ENCODE measurements at regions not wholly inside any gene's neighbourhood (a gene's known extent, or its start where the extent isn't known, plus 50 kb on each side); places are given as distances from the start of the nearest gene placed in this dataset.

DNA sequence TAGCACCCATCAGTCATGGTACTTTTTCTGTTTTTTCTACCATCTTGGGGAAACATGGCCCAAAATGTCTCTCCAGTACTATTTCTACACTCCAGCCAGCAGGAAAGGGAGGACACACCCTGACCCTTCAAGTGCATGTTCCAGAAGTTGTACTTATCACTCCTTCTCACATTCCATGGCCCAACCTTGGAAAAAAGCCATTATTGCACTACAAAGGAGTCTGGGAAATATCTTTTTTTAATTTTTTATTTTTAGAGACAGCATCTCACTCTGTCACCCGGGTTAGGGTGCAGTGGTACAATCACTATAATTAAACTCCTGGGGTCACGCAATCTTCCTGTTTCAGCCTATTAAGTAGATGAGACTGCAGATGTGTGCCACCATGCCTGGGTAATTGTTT is 100.0 kb upstream of the PPP2R3A start:
- no peak for ATAC-seq
- Mint-ChIP-seq H3K4me1 (no peaks in the 10 kb centered on the region), H3K9me3 (peaks cover 4% of the 10 kb centered on the region), H3K27me3 (no peaks in the 10 kb centered on the region), H3K4me3 (no peak overlapping the region), H3K36me3 (no peaks in the 10 kb centered on the region), H3K27ac (no peak overlapping the region)

DNA sequence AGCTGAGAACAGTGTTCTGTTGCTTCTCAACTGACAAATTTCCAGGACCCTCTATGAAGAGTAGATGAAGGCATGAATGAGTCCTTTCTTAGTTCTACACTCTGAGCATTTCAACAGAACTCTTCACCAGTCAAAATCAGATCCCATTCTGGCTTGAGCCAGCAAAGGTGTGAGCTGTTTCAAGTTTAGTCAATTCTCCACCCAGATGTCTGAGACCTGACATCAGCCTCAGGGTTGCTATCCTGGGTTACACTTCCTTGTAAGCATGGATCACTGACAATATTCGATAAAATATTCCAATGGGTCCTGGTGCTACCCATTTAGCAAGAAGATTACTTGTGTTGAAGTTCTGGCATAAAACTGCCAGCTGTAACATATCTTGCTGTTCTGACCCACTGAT is 97.6 kb upstream of the PPP2R3A start:
- Mint-ChIP-seq H3K27ac (no peak overlapping the region), H3K4me1 (no peaks in the 10 kb centered on the region), H3K27me3 (peaks cover 2% of the 10 kb centered on the region), H3K4me3 (no peak overlapping the region), H3K36me3 (no peaks in the 10 kb centered on the region), H3K9me3 (peaks cover 7% of the 10 kb centered on the region)
- ATAC-seq = no peak

DNA sequence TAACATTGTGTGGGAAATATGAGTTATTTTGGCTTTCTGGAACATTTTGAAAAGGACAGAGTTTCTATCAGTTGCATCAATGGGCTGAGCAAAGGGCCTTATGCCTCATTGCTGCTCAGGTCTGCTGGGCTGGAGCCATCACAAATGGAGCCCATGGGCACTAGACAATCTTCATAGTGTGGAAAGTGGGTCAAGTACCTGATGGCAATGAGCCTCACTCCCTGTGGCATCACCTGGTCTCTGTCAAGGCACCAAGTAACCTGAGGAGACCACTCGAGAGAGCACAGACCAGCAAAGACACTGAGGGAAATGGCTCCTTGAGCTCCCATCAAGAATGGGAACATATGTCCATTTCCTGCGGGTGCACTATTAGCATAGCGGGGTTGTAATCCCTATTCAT is 96.7 kb upstream of the PPP2R3A start:
- no peak overlapping the region for H3K4me3 Mint-ChIP-seq

DNA sequence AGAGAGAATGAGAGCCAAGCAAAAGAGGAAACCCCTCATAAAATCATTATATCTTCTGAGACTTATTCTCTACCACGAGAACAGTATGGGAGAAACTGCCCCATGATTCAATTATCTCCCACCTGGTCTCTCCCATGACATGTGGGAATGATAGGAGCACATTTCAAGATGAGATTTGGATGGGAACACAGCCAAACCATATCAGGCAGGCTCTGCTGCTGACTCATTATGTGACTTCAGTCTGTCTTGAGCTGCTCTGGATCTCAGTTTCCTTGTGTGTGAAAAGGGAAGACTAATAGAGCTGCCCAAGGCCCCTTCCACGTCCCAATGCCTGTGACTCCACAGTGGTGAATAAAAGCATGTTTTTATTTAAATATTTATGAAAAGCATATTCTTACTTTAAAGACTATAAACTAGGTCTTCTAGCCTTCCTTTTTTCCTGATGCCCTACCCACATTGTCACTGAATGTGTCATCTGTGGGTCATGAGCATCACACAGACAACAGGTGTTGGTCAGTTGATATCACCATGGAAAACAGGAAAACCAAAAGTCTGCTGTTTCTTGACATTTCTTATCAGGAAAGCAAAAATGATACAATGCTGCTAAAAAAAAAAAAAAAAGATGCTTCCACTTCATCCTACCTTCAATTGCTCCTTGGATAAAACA is 96.0 kb upstream of the PPP2R3A start:
- ATAC-seq = no peak
- peaks cover 17% of the 10 kb centered on the region for H3K27me3 Mint-ChIP-seq
- H3K9me3 Mint-ChIP-seq = peaks cover 14% of the 10 kb centered on the region
- H3K4me3 Mint-ChIP-seq = no peak overlapping the region
- no peak overlapping the region for H3K27ac Mint-ChIP-seq
- no peaks in the 10 kb centered on the region for H3K4me1 Mint-ChIP-seq
- peaks cover 7% of the 10 kb centered on the region for H3K36me3 Mint-ChIP-seq

More for the DNA sequence above, 96.7 kb upstream of the PPP2R3A start:
- Mint-ChIP-seq H3K9me3 (peaks cover 11% of the 10 kb centered on the region), H3K4me1 (no peaks in the 10 kb centered on the region), H3K27me3 (peaks cover 11% of the 10 kb centered on the region), H3K27ac (no peak overlapping the region), H3K36me3 (peaks cover 5% of the 10 kb centered on the region)
- ATAC-seq = no peak

DNA sequence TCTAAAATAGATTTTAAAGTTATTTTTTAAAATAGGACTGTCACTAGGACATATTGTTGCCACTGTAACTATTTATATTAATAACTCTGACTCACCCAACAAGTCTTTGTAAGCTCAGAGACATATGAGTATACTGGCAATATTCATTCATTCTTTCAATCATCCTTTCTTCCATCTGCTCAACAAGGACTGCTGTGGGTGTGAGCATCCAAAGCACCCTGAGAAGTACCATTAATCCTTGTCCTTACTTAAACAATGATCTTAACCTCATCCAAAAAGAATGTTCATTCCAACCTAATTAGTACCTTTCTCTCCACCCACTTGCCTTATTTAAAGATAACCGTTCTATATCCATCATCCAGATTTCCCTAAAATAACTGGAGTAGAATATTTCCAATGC is 94.2 kb upstream of the PPP2R3A start:
- Mint-ChIP-seq H3K4me1 (no peaks in the 10 kb centered on the region), H3K36me3 (peaks cover 7% of the 10 kb centered on the region), H3K9me3 (peaks cover 14% of the 10 kb centered on the region), H3K4me3 (no peak overlapping the region), H3K27me3 (peaks cover 25% of the 10 kb centered on the region), H3K27ac (no peak overlapping the region)
- no peak for ATAC-seq

DNA sequence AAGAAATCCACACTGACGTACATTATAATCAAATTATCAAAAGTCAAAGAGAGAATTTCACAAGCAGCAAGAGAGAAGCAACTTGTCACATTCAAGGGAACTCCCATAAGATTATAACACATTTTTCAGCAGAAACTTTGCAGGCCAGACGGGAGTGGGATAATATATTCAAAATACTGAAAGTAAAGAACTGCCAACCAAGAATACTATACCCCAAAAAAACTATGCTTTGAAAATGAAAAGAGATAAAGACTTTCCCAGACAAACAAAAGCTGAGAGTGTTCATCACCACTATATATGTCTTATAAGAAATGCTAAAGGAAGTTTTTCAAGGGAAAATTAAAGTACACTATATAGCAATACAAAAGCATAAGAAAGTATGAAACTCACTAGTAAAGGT is 91.5 kb upstream of the PPP2R3A start:
- no peak overlapping the region for H3K27ac Mint-ChIP-seq
- ATAC-seq = no peak
- no peaks in the 10 kb centered on the region for H3K4me1 Mint-ChIP-seq
- H3K36me3 Mint-ChIP-seq = peaks cover 7% of the 10 kb centered on the region
- H3K4me3 Mint-ChIP-seq = no peak overlapping the region
- H3K9me3 Mint-ChIP-seq = peaks cover 11% of the 10 kb centered on the region
- peaks cover 25% of the 10 kb centered on the region for H3K27me3 Mint-ChIP-seq

DNA sequence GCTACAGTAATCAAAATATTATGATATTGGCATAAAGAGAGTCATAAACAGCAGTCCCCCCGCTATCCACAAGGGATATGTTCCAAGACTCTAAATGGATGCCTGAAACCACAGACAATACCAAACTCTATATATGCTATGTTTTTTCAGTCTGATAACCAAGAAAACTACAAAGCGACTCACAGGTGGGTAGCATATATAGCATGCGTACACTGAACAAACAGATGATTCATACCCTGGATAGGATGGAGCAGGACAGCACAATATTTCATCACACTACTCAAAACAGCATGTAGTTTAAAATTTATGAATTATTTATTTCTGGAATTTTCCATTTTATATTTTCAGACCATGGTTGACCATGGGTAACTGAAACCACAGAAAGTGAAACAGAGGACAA is 87.0 kb upstream of the PPP2R3A start:
- Mint-ChIP-seq H3K27ac (no peak overlapping the region), H3K4me1 (no peaks in the 10 kb centered on the region), H3K36me3 (peaks cover 5% of the 10 kb centered on the region), H3K4me3 (no peak overlapping the region), H3K9me3 (peaks cover 6% of the 10 kb centered on the region), H3K27me3 (peaks cover 18% of the 10 kb centered on the region)
- ATAC-seq = no peak

DNA sequence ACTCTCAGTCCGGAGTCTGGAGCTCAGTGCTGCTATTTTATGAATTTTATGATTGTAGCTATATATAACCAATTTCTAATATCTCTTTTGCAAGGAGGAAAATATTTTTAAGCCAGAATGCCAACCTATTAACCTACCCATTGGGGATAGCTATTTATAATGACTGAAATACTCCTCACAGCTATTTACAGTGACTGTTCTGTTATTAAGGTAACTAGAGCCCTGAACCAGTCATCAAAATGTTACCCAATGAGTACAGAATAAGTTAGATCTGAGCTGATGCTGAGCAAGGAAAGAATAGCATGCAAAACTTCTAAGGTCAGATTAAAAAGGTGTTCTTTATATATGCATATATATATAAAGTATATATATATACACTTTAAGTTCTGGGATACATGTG is 79.6 kb upstream of the PPP2R3A start:
- Mint-ChIP-seq H3K27me3 (no peaks in the 10 kb centered on the region), H3K36me3 (no peaks in the 10 kb centered on the region), H3K27ac (no peak overlapping the region), H3K4me1 (no peaks in the 10 kb centered on the region), H3K4me3 (no peak overlapping the region), H3K9me3 (no peaks in the 10 kb centered on the region)
- no peak for ATAC-seq

DNA sequence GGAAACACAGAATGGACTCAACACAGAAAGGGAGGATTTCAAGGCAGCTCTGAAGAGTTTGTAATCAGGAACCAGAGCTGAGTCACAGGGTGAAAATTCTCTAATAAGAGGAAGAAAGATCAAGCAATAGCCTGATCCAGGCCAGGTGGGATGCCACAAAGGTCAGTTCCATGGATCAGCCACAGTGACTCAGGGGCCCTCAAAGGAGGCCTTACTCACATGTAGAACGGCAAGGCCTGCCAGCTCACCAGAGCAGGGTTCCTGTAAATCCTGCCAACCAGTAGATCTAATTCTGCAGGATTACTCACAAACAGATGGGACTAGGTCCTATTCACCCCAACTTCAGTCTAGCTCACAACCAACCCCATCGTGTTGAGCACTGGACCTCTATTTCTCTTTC is 78.3 kb upstream of the PPP2R3A start:
- Mint-ChIP-seq H3K4me3 (no peak overlapping the region), H3K27ac (no peak overlapping the region), H3K4me1 (no peaks in the 10 kb centered on the region), H3K36me3 (no peaks in the 10 kb centered on the region), H3K27me3 (no peaks in the 10 kb centered on the region), H3K9me3 (no peaks in the 10 kb centered on the region)
- ATAC-seq = no peak

DNA sequence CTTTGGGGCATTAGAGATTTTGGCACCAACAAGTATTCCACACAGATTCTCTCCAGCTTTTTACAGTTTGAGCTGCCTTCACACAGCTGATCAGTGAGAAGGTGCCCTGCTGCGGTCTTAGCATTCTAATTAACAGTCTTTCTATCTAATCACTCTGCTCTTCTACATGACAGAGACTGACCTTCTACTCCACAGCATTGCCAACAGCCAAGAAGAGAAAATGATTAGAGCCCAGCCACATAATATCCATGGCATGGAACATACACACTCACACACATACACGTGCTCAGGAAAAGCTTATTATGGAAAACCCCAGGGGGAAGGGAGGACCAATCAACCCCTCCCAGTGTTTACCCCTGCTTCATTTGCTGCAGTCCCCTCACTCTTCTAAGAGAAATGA is 76.1 kb upstream of the PPP2R3A start:
- H3K4me3 Mint-ChIP-seq = no peak overlapping the region
- no peaks in the 10 kb centered on the region for H3K36me3 Mint-ChIP-seq
- H3K9me3 Mint-ChIP-seq = no peaks in the 10 kb centered on the region
- ATAC-seq = no peak
- H3K27me3 Mint-ChIP-seq = no peaks in the 10 kb centered on the region
- no peak overlapping the region for H3K27ac Mint-ChIP-seq
- H3K4me1 Mint-ChIP-seq = no peaks in the 10 kb centered on the region

DNA sequence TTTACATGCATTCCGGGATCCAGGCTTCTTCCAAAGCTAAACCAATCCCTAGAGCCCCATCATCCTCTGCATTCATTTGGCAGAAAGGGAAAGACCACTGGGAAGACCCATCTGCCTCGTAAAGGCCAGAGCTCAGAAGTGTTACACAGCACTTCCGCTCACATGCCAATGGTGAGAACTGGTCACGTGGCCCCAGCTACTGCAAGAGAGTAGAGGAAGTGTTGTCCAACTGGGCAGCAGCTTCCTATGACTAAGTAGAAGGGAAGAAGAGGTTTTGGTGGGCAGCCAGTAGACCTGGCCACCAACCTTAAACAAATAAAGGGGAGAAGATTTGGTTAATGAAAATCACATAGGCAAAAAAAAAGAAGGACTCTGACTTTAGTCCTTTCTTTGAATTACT is 74.4 kb upstream of the PPP2R3A start:
- Mint-ChIP-seq H3K27me3 (no peaks in the 10 kb centered on the region), H3K4me3 (no peak overlapping the region), H3K9me3 (no peaks in the 10 kb centered on the region), H3K36me3 (no peaks in the 10 kb centered on the region), H3K27ac (no peak overlapping the region), H3K4me1 (no peaks in the 10 kb centered on the region)
- ATAC-seq = no peak

DNA sequence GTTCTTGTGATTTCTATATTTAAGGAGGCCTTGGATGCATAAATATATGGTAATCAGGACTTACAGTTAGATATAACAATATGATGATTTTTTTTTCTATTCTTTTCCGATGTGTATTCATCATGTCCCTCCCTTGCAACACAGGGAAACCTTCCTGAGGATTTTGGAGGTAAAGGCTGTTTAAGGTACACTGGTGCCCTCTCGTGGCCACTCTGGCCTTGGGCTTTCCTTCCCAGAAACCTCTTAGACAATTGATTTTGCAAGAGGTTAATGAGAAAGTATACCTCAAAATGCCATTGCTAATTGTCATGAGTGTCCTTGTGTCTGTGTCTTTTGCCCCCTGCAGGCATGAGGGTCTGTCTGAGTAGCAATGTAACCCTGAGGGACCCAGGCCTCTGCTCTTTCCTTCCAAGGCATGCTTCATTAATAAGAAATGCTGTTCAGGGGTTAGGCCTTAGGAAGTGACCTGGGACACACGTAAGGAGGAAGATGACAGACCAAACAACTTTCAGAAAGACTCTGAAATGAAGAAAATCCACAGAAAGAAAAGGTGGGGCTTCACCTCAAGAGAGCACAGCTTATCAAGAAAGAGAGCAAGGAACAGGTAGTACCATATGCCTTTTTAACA is 70.3 kb upstream of the PPP2R3A start:
- ATAC-seq = no peak
- Mint-ChIP-seq H3K27me3 (no peaks in the 10 kb centered on the region), H3K4me3 (no peak overlapping the region), H3K27ac (no peak overlapping the region), H3K9me3 (no peaks in the 10 kb centered on the region), H3K36me3 (no peaks in the 10 kb centered on the region), H3K4me1 (no peaks in the 10 kb centered on the region)

DNA sequence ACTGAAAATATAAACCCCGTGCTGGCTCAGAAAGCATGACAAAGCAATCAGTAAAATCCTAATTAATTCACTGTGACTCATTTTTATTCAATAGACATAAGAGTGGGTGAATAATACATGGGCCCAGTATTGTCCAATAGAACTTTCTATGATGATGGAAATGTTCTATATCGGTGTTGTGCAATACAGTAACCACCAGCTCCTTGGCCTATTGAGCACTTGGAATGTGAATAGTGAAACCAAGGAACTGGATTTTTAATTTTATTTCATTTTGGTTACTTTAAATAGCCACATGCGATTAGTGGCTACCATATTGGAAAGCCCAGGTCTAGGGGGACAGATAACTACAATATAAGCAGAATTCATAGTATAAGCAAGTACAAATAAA is 69.8 kb upstream of the PPP2R3A start:
- Mint-ChIP-seq H3K27ac (no peak overlapping the region), H3K4me1 (no peaks in the 10 kb centered on the region), H3K36me3 (no peaks in the 10 kb centered on the region), H3K9me3 (no peaks in the 10 kb centered on the region), H3K4me3 (no peak overlapping the region), H3K27me3 (no peaks in the 10 kb centered on the region)
- no peak for ATAC-seq

DNA sequence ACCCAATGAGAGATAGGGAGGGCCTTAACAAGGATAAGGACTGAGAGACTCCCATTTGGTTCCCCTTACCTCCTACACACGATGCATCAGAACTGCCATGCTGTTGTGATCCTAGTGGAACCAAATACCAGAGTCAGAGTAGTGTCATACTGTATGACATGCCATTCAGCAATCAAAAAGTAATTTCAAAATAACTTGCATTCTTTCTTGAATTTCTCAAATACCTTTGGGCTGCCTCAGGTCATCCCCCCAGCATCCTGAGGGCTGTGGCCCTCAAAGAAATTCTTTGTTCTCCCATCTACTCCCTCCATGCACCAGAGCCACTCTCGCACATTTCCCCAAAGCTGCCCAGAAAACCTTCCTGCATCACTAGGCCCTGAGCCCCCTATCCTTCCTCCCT is 68.9 kb upstream of the PPP2R3A start:
- Mint-ChIP-seq H3K27me3 (peaks cover 6% of the 10 kb centered on the region), H3K27ac (no peak overlapping the region), H3K36me3 (no peaks in the 10 kb centered on the region), H3K4me3 (no peak overlapping the region), H3K4me1 (no peaks in the 10 kb centered on the region), H3K9me3 (no peaks in the 10 kb centered on the region)
- ATAC-seq = no peak

DNA sequence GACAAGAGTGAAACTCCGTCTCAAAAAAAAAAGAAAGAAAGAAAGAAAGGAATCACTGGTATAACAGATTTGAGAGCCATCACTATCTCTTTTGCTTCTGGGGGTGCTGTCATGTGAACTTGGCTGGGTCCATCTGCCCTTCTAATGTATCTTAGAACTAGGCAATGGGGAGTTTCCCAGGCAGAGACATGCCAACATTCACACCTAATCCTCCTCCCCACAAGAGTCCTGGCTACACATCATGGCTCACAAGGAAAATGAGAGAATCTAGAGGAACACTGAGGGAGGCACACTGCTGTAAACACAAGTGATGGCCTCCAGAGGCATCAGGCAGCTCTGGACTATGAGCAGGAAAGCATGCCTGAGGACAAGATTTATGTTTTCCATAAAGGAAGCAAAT is 67.8 kb upstream of the PPP2R3A start:
- Mint-ChIP-seq H3K4me1 (no peaks in the 10 kb centered on the region), H3K4me3 (no peak overlapping the region), H3K27ac (no peak overlapping the region), H3K9me3 (no peaks in the 10 kb centered on the region), H3K27me3 (peaks cover 6% of the 10 kb centered on the region), H3K36me3 (no peaks in the 10 kb centered on the region)
- ATAC-seq = no peak

DNA sequence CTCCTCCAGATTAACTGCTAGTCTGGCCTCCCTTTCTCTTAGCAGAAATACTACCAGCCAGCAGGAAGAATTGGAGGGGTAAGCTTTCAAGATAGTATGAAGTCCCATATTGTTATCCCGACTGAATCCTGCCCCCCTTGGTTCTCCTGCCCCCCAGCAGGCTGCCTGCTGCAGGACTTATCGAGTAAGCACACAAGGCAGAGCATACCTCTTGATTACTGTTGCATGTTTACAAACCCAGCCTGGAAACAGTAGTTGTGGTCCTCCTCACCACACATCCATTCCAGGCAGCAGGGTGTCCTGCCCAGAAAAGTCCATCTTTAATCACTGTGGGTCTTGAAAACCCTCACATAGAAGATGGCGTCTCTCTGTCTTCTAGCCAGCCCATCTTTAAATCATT is 66.8 kb upstream of the PPP2R3A start:
- Mint-ChIP-seq H3K9me3 (no peaks in the 10 kb centered on the region), H3K4me1 (no peaks in the 10 kb centered on the region), H3K36me3 (no peaks in the 10 kb centered on the region), H3K27me3 (peaks cover 6% of the 10 kb centered on the region), H3K27ac (no peak overlapping the region), H3K4me3 (no peak overlapping the region)
- ATAC-seq = no peak

Data from stimulated activated memory B cell treated with anti-CD40 and anti-IgM and Interleukin-4, amounts not matched to agents 10 μg/mL and 1 μg/mL and 100 μg/mL, for 72 hours (primary cell).